CD4-positive, alpha-beta T cell treated with Interleukin-12 subunit alpha and Interleukin-12 subunit beta, for 1 hour (primary cell): ENCODE measurements at regions not wholly inside any gene's neighbourhood (a gene's known extent, or its start where the extent isn't known, plus 50 kb on each side); places are given as distances from the start of the nearest gene placed in this dataset.
A peak's percentile ranks its signal among the peaks of the same experiment; 100 is the strongest.

Experiments
- DNase-seq: peaks from one replicate; pipeline ENCODE4 v3.0.0-alpha.2; 2020

GRCh38 chr7:18320971-18321567, 174.5 kb upstream of the HDAC9 start:
- DNase-seq, result peak; percentile 30

DNA sequence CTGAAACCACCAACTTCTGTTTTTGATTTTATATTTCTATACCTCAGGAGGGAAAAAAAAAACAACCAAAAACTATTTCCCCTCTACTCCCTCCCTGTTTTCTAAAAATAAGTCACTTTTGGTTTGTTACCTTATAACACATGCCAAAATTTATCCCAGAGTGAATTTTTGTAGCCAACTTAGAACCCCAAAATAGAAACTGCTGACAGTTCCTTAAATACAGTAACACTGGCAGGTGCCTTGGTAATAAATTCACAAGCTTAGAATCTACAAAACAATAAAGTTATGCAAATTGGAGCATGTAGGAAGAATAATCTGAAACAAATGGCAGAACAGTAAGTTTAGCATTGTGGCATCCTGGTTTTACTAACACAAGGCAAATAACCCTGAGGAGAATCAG, 165.0 kb upstream of the HDAC9 start:
- no peak for DNase-seq

GRCh38 chr7:18336626-18337025, 158.9 kb upstream of the HDAC9 start:
- no peak for DNase-seq

GRCh38 chr7:18337048-18337809, 158.3 kb upstream of the HDAC9 start:
- no peak for DNase-seq

GRCh38 chr7:18338910-18339523, 156.5 kb upstream of the HDAC9 start:
- no peak for DNase-seq

GRCh38 chr7:18341756-18342155, 153.8 kb upstream of the HDAC9 start:
- DNase-seq, result no peak

- no peak for DNase-seq
Measured at GRCh38 chr7:18343047-18343446, 152.5 kb upstream of the HDAC9 start.

DNA sequence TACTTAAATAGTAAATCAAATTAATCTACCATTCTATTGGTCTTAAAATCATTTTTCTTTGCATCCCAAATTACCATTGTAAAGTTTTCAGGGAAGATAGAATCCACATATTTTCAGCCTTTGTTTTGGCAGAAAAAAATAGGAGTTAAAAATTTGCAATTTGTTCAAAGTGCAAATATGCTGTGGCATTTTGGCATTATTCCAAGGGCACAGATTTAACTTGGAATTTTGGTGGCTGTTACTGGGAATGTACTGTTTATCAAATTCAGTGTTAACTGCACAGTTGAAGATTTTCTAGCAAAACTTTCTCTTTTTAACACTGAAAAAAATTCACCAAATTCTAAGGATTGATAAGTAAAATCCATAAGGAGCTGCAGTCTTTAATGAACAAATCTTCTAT, 151.0 kb upstream of the HDAC9 start:
- DNase-seq, result no peak

- DNase-seq, result peak; percentile 36
Measured at GRCh38 chr7:18345641-18346234, 149.8 kb upstream of the HDAC9 start.

GRCh38 chr7:18347170-18347569, 148.4 kb upstream of the HDAC9 start:
- no peak for DNase-seq

GRCh38 chr7:18350678-18351077, 144.9 kb upstream of the HDAC9 start:
- DNase-seq, result no peak

- DNase-seq, result peak; percentile 29
Measured at GRCh38 chr7:18352339-18353255, 143.0 kb upstream of the HDAC9 start.

DNA sequence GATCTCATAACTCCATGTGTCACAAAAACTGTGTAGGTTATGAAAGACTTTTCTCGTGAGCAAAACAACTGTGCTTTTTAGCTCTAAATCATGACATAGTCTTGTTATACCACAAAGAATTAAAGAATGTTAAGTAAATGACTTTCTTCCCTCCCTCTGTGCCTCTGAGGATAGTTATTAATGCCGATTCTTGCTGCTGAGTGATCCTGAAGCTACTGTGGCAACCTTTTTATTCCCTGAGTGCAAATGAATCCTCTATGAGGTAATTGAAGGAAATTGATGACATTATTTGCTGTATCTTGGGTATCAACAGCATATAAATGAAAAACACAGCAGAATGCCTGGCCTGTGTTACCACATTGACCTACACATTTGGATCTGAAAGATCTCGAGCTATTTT, 142.2 kb upstream of the HDAC9 start:
- DNase-seq, result no peak

DNA sequence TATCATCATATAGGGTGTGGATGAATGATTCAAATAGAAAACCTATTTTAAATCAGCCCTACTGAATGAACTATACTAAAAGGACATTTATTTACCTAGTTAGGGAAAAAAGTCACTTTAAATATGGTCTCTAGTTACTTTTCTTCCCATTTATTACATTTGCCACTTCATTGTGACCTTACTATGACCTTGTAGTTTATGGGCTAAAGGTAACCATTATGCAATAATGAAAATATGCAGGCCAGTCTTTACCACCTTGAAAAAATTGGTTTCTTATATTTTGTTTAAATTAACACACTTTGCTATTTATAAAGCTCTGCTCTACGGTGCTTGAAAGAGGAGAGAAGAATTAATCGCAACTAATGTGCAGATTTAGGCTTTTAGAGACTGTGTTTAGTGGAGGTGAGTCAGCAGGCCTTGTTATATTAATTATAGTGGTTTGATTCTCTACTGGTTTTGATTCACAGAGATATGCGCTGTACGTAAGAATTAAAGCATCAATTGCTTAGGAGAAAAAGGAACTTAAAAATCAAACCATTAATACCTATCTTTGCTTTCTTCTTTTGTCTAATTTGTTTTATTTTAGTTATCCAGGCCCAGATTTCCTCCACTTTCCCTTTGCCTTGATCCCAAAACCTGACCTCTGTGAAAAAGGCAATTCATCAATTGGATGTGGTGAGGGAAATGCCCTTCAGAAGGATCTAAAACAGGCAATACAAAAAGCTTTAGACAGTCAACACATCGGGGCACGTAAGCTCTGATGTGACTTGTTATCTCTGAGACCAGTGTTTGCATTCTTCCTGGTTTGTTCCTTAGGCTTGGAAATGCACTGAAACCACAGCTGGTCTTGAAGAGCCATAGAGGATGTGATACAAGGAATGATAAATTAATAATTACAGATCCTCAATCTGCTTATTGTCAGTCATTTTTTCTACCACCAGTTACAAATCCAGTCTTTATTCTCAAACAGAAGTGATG, 141.2 kb upstream of the HDAC9 start:
- no peak for DNase-seq

GRCh38 chr7:18356191-18356645, 139.3 kb upstream of the HDAC9 start:
- DNase-seq, result peak; percentile 21

- no peak for DNase-seq
Measured at GRCh38 chr7:18357691-18358090, 137.9 kb upstream of the HDAC9 start.

DNA sequence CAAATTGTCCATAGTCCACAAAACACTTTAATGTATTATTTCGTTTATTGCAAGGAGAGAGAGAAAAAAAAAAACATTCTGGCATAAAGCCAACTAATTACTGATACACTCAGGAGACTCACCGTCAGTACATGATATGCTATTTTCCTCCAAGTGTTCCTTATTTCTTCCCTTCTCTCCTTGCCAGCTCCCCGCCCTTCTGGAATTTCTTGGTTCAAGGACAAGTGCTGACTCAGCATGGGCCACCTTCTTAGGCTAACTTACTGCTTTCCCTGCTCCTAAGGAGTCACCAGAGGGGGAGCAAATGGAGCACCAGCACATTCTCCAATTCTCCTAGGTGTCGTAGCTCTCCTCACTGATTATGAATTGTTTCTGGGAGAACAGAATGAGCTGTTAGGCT, 133.8 kb upstream of the HDAC9 start:
- no peak for DNase-seq

GRCh38 chr7:18363751-18364380, 131.7 kb upstream of the HDAC9 start:
- no peak for DNase-seq

DNA sequence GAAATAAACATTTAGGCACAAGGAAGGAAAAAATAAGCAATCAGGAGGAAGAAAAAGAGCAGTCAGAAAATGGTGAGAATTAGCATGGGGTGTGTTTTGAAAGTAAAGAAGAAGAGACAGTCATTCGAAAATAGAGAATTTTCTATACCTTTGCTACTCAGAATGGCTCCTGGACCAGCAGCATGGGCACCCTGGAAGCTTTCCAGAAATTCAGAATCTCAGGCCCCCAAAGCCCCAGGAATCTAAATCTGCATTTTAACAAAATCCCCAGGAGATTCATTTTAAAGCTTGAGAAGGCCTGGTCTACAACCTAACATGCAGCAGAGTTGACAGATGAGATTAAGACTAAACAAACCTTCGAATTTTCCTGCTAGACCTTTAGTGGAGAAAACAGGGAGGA, 131.2 kb upstream of the HDAC9 start:
- DNase-seq, result no peak

DNA sequence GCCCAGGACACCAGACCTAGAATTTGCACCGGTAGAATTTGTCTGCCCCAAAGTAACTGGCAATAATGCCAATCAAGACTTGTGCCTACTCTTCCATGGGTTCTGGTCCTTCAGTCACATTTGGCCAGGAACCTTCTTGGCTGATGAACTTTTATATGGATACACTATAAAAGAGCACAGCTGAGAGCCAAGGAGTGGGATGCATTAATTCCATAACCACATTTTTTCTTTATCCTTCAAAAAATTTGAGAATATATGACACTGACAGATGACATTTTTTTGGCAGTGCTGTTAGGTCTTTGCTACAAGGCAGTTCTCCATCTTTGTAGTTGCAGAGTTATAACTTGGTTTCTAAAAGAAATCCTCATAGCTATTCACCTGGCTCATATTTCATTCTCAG, 129.2 kb upstream of the HDAC9 start:
- DNase-seq, result no peak

DNA sequence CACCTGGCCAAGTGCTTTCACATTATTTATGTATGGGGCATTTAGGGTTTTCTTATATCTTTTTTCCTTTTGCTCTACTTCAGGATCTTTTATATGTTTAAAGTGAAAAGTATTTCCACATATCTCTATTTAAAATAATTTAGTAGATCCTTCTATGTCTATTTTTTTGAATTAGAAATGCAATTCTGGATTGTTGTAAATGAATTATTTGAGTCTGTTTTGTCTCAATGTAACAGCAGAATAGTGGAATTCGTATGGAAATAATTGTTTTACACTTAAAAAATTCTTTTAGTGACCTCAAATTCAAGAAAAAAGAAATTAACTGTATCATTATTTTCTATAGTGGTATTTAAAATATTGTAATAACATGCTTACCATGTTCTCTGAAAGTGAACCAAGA, 126.5 kb upstream of the HDAC9 start:
- DNase-seq, result no peak
